Glomerular endothelial cell (primary cell): ENCODE measurements at regions not wholly inside any gene's neighbourhood (a gene's known extent, or its start where the extent isn't known, plus 50 kb on each side); places are given as distances from the start of the nearest gene placed in this dataset.
"Not testable (repeated sequence)": the region's sequence is repeated elsewhere in the genome, so short reads cannot be mapped to it uniquely, and the experiment has no call there.

Experiments used
- DNase-seq: peaks from one replicate; pipeline ENCODE4 v3.0.0-alpha.2; 2011; ENCODE audit warnings: low read depth, low spot score; ENCODE audit errors: extremely low read depth

DNA sequence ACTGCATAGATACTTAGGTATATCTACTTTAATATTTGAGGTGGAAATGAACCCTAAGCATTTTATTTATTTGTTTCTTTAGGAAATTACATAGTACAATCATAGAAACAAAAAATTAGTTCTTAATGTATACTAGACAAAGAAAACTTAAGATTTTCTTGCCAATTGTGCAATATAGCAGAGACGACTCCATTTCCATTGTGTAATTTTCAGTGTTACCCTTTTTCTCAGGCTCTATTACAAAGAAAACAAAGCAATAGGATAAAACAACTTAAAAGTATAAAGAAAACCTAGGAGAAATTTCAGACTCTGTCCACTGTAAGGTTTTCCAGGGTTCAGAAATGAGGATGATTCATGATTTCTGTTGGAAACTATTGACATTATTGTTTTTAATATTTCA is 89.0 kb upstream of the SERTAD2 start:
- no peak for DNase-seq

DNA sequence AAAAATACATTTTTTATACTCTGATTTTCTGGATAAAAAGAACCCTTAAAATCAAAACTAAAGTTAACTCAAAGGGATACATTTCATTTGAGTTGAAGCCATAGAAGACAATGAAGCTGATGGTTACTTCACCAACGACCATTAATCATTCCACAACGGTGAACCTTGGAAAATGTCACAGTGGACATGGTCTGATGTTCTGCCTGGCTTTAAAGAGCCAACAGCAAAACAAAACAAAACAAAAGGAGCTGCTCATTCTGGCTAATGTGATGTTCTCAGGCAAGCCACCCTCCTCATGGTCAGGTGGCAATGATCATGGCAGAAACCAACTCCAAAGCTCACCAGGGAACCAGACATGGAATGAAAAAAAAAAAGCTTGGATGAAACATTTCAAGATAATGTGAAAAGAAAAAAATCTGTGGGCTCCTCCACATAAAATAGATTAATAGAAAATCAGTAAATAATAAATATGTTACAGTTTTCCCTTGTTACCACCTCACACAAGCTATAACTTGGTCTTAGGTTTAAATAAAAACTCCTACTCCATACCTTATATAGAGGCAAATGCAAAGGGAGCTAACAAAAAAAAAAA is 90.1 kb upstream of the SERTAD2 start:
- DNase-seq, result no peak

DNA sequence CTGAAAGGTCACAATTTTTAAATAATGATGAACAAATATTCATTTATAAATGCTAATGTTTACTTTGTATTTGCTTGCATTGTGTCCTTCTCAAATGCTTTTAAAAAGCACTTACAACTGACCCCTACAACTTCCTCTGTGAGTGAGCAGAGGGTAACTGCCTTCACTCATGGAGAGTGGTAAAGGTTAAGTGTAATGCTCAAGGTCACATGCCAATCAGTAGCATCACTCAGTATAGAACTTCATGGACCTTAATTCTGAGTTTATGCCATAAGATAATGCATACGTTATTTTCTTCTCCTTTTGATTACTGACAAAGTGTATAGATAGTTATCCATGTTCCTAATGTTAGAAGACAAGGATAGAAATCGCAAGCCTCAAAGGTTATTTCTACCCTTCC is 91.8 kb upstream of the SERTAD2 start:
- no peak for DNase-seq

DNA sequence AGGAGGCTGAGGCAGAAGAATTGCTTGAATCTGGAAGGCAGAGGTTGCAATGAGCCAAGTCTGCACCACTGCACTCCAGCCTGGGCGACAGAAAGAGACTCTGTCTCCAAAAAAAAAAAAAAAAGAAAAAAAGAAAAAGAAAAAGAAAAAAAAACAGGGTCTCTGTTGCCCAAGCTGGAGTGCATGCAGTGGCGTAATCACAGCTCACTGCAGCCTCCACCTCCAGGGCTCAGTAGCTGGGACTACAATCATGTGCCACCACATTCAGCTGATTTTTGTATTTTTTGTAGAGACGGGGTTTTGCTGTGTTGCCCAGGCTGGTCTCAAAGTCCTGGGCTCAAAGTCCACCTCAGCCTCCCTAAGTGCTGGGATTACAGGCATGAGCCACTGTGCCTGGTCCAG is 94.0 kb upstream of the SERTAD2 start:
- DNase-seq, result not testable (repeated sequence)

DNA sequence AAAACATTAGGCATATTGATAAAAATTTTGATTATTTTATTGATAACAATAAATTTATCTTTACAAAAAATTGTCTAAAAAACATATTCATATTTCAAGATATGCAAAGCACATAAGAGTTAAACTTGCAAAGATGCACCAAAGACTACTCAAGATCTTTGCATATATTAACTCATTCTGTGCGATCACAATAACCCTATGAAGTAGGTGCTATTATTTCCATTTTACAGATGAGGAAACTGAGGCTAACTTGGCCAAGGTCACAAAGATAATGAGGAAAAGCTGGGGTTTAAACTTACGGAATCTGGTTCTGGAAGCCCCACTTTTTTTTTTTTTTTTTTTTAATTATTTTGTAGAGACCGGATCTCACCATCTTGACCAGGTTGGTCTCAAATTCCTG is 94.4 kb upstream of the SERTAD2 start:
- no peak for DNase-seq

DNA sequence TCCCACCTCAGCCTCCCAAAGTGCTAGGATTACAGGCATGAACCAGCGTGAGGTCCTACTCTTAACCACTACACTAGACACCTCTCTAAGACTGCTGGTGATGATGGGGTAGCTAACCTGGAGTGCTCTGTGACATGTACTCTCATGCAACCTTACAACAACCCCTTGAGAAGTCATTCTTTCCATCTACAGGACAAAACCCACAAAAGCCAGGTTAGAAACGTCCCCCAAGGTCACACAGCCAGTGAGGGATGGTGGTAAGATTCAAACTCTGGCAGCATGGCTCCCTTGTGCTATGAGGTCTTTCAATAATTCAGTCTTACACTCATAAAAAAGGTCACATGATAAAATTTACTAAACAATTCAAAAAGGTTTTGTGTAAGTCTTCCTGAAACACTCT is 94.8 kb upstream of the SERTAD2 start:
- DNase-seq, result no peak

DNA sequence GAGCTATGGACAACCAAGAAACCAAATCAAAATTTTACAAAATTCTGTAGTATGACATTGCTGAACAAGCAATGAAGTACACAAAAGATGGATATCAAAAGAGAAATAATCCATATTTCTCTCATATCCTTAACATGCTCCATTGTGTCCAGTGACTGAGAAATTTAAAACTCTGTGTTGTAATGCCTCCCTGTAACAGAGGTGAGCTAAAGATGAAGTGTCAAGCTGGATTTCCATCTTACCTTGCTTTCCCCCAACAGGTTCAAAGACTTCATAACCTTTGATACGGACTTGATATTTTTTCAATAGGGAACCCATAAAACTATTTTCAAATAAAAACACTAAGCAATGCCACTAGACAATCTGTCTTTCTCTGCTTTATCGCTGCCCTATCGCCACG is 95.7 kb upstream of the SERTAD2 start:
- no peak for DNase-seq

DNA sequence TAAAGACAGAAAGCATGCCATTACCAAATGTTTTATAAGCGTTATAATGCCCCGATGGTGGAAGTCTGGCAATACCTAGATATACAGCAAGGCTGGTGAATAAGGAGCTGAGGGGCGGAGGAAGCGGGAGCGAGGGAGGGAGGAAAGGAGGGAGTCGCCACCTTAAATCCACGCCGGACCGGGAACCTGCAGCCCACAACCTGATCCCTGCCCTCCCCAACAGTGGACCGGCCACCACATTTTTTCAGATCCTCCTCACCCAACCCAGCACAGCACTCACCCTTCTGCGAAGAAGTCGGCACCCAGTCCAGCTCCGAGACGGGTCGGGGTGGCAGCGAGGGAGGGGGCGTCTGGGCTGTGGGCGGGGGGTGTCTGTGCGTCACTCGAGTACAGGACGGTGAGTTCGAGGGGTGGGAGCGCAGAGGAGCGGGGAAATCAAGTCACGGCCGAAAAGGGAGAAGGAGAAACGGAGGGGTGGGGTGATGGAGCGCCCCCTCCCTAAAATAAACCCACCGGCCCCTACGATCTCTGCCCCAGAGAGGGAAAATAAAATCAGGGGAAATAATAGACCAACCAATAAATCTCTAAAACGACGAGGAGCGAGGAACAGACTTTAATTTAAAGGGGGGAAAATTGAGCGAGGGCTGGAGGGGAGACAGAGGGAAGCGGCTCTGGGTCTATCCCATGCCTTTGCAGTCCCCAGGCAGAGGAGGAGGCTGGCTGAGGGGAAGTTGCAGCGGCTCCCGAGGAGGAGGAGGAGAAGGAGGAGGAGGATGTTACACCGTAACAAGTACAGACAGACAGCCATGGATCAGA is 96.5 kb upstream of the SERTAD2 start:
- no peak for DNase-seq

DNA sequence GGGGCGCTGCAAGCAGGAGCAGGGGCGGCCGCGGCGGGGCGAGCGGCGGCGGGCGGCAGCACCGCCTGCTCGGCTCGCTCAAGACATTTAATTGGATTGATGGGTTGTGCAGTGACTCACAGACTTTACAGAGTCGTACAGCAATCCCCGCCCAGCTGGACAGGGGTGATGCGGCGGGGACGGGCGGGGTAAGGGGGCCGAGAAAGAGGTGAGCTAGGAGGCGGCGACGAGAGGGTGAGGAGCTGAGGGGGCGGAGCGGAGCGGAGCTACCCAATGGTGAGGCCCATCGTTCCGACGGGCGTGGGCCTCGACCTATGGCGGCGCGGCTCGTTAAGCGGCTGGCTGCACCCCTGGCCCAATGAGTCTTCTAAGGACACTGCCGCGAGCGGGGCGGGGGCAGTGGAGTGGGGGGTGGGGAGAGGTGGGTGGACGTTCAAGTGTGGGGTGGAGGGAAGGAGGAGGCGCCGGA is 97.1 kb upstream of the SERTAD2 start:
- peak; percentile 87 for DNase-seq

DNA sequence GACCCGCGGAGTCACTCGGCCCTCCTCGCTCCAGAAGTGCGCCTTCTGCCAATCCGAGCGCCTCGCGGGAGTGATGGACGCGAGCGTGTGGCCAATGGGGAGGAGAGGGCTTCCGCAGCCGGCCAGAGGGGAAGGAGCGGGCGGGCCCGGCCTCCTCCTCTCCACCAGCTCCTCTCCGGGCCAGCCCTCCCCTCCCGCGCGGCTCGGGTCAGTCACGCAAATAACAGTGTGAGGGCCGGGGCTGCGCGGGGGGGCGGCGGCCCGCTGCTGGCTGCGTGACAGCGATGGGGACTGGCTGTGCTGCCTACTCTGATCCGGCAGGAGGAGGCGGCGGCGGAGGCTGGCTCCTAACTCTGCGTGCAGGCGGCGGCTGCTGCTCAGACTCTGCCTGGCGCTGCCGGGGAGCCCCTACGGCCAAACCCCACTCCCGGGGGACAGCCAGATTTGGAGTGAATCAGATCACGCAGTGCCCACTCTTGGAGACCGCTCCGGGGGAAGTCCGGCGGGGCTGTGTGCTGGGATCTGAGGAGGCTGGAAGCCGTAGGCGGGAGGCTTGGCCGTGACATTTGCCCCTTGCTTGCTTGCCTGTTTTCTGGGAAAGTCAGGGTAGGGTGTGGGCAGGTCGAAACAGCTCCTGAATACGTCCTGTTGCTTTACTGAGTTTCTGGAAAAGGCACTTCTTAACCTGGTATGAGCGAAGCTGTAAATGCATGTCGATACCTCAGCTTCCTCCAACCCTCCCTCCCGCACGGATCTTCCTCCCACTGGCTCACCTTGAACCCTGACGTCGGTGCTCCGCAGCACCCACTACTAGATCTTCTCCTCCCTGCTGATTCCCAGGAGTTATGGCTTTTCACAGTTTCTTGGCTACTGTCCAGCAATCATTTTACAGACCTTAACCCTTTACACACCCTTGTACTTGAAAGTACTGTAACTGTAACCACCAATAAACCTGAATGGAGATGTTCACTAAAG is 97.9 kb upstream of the SERTAD2 start:
- DNase-seq, result no peak

DNA sequence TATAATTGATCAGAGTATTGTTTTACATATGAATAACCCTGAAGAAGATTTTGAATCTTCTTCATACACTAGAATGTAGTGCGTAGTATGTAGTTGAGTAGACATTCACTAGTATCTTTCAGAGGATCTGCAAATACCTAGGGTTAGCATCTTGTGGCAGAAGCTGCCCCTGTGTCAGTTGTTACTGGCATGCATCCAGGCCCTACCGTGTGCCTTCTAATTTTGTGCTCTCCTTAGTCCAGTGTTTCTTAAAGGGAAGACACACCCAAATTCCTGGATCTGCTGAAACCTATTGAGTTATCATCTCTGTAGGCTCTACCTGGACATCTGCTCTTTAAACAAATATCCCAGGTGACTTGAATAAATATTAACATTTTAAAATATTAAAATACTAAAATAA is 99.7 kb upstream of the SERTAD2 start:
- no peak for DNase-seq

DNA sequence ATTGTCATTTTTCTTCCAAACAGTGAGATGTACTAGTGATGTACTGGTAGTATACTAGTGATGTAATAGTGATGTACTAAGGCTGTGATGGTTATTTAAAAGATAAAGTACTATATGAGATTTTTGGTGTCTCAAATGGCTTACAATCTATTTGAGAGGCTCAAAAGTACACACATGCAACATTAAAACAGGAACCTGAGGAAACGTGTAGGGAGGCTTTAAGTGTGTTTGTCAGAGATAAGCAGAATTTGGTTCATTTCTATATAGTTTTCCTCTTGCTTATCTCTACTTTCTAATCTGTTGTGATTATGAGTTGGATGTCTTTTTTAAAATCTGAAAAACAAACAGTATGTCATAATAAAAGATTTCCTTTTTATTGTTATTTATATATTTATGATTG is 100.9 kb upstream of the SERTAD2 start:
- DNase-seq, result no peak

DNA sequence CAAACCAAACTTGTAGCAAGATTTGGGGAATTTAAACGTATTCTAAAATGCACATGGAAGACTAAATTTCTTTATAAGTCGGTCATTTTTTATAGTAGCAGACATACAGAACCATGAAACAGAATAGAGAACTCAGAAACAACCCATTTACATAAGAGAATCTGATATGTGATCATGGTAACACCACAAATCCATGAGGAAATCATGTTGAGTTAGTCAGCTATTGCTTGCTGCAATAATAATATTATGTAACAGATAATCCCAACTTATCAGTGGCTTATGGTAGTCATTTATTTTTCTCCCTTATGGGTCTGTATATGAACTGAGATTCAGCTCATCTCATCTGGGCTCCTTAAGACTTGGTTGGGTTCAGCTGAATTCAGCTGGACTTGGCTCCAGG is 103.4 kb upstream of the SERTAD2 start:
- no peak for DNase-seq

DNA sequence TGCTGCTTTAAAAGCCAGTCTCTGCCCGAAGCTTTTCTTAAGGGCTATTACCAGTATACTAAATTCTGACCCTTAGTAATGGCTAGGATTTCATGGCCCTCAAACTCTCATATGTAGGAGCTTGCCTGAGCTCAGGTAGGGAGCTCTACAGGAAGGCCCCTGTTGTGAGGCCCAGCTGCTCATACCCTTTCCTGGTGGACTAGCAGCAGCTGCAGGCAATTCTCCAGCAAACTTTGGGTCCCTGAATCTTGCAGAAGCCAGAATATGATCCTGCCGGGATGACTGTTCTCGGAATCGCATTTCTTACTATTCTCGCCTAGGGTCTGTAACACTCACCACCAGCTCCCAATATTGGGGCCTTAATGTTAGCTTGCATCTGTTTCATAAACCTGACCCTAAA is 106.4 kb upstream of the SERTAD2 start:
- DNase-seq, result no peak

DNA sequence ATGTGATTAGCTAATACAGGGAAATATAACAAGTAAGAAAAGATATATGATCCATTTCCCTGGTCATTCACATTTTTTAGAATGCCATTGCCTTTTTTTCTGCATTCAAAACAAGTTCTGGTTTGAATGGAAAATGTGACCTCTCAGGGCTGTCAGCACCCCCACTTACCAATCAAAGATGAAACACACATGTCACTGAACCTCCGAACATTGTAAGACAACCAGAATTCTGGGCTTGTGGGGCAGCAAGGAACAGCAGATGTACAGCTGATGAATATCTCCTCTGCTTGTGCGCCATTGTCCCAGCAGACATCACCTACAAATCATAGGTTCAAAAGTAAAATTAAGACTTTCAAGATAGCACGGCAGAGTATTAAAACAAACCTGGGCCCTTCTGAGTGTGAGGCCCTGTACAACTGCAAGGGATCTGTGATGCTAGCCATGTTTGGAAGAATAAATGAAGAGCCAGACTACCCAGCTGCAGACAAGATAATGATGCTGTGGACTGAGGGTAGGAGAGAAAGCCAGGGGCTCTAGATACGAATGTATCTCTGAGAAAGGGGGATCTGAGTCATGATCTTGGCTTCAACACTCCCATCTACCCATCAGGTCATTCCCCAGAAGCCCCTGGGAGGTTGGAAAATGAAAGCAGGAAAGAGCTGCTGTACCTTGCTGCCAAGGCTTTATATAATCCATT is 108.7 kb upstream of the SERTAD2 start:
- DNase-seq, result no peak

DNA sequence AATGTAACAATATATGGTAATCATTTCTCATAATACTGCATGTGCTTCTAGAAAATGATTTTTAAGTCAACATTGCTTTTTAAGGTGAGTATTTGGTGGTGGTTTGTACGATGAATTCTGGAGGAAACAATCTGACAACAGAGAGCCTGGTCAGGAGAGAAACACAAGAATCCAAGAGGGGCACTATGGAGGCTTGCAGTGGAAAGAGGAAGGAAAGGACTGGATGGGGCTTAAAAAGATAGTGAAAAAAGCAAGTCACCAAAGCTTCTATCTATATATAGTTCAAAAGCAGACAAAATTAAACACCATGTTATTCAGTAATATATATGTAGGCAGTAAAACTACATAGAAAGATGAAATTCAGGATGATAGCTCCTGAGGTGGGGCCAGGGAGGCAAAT is 109.4 kb upstream of the SERTAD2 start:
- no peak for DNase-seq

DNA sequence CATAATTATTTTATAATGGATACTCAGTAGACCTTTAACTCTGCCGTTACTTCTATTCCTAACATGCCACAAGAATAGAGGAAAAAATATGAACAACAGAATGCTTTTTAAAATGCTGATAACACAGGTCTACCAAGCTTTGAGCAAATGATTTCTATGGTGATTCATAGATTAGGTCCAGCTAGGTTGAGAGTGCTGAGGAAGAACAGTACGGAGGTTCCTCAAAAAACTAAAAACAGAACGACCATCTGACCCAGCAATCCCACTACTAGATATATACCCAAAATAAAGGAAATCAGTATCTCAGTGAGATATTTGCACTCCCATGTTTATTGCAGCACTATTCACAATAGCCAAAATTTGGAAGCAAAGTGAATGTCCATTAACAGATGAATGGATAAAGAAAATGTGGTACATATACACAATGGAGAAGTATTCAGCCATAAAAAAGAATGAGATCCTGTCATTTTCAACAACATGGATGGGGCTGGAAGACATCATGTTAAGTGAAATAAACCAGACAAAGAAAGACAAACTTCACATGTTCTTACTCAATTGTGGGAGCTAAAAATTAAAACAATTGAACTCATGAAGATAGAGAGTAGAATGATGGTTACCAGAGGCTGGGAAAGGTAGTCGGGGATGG is 111.6 kb upstream of the SERTAD2 start:
- DNase-seq, result no peak

DNA sequence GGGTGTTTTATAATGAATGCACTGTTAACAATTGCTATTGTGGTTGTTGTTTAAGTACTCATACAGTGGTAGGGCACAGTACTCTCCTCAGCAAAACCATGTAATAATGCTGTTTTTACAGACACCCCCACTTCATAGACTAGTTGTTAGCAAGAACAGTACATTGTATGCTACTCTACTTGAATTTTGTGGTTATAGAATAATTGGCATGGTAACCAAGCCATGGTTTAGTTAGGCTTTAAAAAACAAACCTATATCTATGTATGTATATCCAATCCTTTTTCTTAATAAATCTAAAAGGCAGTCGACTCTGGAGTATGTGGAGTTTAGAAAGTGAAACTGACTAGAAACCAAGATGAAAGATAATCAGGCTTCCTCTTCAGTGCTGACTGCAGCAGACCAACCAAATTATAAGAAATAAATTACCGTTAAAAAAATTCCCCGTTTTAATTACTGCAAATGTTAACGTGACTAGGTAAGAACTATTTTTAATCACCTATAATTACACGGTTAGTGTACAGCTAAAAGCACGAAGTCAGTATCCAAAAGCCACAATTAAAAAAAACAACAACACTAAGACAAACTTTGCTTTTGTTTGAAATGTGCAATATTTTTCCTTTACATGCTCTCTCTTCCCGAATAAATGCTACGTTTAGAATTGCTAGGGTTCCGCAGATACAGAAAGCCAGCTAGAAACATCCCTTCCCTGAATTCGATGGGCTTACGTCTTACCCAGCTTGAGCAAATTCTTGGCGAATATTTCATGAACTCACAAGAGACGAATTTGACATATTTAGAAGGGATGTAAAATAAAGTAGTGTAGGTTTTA is 113.3 kb upstream of the SERTAD2 start:
- no peak for DNase-seq

DNA sequence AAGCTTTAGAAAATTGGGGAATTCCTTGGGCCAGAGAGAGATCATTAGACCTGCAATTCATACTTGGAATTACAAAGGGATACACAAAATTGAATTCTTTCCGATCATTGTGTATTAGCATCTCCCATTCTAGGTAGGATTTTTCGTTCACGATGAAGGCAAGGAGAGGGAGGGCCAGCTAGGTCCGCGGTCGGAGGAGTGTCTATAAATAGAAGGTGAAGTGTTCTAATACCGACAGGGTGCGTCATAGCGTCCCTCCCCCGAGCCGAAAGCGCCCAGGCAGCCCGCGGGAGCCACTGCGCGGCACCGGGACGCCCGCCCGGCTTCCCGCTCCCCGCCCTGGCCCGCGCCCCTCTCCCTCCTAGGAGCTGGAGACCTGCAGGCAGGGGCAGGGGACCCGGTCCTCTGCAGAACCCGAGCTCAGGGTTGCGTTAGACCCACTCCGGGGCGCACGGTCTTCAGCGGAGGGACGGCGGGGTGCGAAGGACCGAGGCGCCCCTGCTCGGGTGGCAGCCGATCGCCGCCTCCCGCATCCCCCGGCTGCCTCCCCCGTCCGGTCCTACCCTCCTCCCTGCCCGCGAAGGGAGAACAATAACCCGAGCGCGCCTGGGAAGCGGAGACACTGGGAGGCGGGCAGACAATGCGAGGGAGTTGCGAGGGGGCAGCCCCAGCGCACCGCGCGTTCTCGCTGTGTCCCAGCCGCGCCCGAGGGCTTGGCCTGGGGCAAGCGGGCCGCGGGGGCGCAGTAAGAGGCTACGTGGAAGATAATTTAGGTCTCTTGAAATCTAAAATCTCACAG is 114.2 kb upstream of the SERTAD2 start:
- no peak for DNase-seq
